Caki2 (cell line): ENCODE measurements at regions not wholly inside any gene's neighbourhood (a gene's known extent, or its start where the extent isn't known, plus 50 kb on each side); places are given as distances from the start of the nearest gene placed in this dataset.

Experiments used
- DNase-seq: peaks from one replicate; pipeline ENCODE4 v3.0.0-alpha.2; 2015; ENCODE audit warnings: low read depth
- in situ Hi-C: cut with HindIII; loops from 2 replicates; pipeline ENCODE4 v1.10.0; 2016; ENCODE audit warnings: low sequenced_read_pairs, low pct_unique_long_range_greater_than_20kb, mixed read lengths

DNA sequence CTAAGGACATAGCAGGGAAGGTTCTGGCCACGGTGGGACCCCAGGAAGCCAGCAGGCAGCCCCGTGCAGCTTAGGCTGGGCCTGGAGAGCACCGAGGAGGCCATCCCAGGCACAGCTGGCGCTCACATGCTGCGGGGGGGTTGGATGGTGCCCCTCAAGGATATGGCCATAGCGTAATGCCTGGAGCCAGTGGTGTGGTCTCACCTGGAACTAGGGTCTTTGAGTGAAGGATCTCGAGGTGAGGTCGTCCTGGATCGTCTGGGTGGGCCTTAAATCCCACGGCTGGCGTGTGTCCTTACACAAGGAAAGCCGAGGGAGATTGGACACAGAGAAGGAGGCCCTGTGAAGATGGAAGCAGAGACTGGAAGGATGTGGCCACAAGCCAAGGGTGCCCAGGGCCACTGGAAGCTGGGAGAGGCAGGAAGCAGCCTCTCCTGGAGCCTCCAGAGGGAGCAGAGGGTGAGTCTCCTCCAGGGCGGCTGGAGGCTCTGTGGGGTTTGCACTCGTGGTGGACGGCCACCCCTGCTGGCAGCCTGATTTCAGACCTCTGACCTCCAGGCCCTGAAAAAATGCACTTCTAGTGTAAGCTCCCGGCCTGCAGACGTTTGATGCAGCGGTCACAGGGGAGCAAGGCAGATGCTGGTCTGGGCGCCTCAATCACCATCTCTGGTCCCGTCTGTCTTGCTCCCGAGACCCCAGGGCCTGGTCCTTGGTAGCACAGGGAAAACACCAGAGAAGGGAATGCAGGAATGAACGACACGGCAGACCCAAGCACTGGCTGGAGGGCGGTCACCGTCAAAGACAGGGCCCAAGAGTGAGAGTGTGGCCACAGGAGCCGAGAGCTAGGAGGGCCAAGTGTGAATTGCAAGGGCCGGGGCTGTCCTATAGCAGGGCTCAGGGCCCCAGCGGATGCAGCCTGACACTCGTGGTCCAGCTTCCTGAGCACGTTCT is 218.6 kb downstream of the KIF26A start:
- in situ Hi-C loops: no loop called here
- no peak for DNase-seq

DNA sequence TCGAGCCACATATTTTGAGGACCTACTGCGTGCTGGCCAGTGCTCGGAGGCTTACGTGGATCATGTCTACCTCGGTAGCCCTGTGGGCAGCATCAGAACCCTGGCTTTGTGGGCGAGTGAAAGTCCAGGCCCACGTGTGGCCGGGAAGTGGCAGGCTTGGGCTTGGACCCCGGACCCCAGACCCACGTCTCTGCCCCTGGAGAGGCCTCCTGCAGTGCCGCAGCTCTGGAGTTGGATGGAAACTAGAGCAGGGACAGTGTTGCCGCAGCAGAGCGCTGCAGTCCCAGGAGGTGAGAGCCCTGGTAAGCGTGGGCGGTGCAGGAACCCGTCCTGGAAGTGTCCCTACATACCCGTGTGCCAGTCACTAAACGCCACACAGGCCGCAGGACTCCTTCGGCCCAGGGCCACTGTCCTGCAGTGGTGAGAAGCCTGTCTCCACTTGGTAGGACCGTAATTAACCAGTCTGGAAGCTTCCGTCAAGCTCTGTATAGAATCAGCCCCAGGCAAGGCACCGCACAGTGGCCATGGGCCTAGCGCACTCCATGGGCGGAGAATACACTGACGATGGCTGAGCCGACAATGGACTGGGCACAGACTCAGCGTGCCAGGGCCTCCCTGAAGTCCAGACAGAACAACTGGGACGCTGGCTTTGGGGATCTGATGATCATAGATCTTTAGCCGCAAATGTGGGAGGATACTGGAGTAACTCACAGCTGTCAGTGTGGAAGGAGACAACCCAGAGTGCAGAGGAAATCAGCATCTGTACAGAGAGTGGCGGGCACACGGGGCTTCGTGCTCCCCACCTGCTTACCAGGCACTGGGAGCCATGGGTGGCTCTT is 219.5 kb downstream of the KIF26A start:
- DNase-seq: no peak
- in situ Hi-C loops: no loop called here

DNA sequence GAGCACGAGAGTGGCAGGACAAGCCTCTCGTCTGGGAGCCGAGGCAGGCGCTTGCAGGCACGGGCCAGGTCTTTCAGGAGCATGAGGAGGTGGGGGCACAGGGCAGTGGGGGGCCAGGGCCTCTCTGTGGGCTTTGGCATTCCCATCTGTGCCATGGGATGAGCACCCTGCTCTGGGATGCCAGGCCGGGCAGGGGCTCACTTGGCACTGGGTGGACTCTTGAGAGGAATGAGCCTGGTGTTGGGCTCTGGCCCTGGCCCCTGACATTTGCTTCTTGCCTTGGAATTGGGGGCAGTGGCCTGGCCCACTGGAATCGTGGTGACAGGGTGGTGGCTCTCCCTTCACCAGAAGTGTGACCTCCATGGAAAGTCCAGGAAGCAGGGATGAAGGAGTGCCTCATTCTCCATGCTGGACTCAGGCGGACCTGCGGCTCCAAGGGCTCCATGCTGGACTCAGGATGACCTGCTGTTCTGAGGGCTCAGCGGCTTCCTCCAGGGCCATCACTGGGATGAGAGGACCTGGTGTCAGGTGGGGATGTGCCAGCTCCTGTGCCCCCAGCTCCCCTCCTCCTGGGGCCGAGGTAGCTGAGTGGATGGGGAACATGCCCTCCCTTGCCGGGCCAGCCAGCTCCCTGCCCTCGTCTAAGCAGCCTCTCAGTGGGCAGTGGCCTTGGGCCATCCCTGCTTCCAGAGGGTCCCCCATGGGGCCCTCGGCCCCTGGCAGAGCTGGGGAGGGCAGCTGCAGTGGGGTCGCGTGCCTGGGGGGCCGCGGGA is 220.3 kb downstream of the KIF26A start:
- no peak for DNase-seq
- in situ Hi-C loops: no loop called here

DNA sequence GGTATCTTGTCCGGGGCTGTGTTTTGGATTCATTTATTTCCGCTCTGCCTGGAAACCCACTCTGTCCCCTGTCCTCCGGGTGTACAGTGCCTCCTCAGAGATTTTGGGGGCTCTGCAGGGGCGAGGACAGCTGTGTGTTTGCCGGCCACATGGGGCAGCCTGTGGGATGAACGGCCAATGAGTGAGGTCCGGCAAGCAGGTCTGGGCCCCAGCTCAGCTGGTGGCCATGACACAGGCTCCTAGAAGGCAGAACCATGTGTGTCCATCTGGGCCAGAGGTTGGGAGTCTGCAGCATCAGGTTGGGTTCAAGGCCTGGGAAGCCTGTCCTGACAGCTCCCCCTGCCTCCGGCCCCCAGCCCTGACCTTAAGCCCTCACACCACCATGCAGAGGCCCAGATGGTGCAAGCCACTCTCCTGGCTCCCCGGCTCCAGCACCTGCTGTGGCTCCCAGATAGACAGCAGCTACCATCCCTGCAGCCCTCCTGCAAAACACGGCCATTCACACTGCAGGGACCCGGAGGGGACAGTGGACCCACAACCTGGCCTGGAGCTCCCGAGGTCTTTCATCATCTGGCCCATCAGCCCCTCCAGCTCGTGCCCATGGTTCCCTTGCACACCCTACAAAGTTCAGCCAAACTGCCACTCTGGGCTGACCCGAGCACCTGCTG is 220.1 kb upstream of the C14orf180 start:
- no peak for DNase-seq
- in situ Hi-C loops: no loop called here

DNA sequence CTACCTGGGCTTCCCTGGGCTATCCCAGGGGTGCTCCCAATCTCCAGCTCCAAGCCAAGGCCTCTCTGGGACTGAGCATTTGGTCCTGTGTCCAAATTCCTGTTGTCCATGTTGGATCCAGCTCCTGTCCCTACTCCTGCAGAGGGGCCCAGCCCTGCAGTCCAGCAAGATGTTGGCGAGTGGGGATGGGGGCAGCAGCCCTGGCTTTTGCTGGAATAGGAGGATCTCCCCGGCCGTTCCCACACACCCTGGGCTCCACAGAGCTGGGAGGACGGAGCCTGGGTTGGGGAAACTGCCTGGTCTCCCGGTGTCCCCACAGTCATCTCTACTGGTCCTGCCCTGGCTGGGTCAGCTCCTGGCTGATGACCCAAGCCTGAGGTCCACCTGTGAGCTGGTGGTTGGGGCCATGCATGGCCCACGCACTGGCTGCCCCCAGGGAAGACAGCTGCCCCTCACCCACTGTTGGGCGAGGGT is 219.6 kb upstream of the C14orf180 start:
- in situ Hi-C loops: no loop called here
- DNase-seq: no peak

DNA sequence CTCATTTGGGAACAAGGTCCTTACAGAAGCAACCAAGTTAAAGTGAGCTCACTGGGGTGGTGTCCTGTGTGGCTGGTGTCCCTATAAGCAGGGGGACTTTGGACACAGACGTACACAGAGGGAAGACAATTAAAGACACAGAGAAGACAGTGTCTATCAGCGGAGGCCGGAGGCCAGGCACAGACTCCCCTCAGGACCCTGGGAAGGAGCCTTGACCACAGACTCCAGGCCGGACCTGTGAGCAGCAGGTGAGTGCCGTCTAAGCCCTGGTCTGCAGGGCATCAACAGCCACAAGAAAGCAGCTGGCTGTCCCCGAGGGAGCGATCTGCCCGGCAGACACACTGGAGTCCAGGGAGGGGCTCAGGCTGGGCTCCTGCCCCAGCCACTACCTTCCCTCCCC is 219.1 kb upstream of the C14orf180 start:
- in situ Hi-C loops: no loop called here
- no peak for DNase-seq

DNA sequence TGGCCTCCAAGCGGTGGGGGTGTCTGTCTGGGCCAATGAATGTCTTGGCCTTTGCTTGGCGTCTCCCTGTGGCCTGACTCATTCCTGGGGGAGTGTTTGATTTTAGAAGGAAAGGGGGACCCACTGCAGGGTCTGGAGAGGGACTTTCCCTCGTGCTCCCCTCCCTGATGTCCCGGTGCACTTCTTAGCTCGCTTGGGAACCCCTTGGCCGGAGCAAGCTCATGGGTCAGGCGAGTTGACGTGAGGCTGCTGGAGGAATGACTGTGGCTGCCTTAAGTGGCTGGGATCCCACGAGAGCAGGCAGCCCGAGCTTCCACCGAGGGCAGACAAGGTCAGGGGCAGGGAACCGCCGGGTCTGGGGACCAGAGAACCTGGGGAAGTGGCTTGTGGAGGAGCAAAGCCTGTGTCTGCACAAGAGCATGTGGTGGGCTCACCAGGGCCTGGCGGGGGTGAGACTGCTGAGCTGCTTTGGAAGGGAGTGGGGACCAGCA is 218.4 kb upstream of the C14orf180 start:
- in situ Hi-C loops: no loop called here
- DNase-seq: no peak

DNA sequence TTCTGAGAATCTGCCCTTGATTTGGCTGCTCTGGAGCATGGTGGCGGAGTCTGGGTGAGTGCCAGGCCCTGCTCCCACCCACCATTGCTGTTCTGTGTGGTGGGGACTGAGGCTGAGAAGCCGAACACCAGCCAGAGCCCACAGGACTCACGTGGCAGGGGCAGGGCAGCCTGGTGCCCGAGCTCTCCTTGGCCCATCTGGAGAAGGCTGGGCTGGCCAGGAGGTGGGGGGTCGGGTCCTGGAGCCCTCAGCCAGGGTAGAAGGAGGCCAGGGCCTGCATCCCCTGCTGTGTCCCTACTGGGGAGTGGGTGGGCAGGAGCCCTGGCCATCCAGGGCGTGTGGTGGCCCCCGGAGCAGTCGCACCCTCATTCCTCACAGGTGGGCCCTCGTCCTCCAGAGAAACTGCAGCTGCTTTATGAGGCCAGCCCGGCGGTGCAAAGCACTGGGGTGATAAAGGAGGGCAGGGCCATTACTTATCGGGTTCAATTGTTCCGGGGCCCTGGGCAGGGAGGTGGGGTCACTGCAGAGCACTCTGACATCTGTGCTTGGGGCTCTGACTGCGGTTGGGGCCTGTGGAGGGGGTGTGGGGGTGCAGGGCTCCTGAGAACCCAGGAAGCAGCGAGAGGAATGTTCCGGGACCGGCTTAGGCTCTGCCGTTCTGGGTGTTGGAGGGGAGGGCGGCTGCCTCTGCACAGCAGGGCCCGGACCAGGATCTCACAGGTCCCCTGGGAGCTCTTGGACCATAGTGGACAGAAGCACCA is 217.5 kb upstream of the C14orf180 start:
- in situ Hi-C loops: no loop called here
- DNase-seq: no peak

DNA sequence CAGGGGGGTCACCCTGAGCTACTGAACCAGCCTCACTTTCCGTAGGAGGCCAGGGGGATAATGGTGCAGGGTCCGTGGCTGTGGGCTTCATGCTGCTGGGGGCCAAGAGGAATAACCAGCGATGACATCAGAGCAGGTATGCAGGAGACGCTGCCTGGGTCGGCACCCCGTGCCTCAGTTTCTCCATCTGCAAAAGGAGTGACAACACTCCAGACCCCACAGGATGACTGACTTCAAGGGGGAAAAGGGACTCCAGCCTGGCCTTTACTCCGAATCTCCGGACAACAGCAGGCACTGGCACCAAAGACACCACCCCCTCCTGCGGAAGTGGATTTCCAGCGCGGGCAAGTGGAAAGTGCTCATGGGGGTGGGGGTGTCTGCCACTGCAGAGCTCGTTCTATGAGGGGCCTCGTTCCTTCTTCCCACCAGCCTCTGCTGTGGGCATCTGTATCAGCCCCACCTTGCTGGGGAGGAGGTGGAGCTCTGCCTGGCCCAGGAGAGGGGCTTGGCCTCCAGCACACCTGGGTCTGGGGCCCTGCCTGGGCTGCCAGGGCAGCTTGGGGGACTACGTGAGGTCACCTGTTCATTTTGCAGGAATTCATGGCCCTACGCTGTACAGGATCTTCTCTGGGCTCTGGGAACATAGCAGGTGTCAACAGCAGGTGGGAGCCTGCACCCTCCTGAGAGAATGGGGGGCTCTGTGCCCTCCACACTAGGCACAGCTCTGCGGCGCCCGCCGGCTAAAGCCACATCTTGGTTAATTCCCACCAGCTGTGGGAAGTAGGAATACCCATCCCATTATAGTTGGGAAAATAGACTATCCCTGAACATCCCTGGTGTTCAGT is 216.6 kb upstream of the C14orf180 start:
- in situ Hi-C loops: no loop called here
- no peak for DNase-seq

DNA sequence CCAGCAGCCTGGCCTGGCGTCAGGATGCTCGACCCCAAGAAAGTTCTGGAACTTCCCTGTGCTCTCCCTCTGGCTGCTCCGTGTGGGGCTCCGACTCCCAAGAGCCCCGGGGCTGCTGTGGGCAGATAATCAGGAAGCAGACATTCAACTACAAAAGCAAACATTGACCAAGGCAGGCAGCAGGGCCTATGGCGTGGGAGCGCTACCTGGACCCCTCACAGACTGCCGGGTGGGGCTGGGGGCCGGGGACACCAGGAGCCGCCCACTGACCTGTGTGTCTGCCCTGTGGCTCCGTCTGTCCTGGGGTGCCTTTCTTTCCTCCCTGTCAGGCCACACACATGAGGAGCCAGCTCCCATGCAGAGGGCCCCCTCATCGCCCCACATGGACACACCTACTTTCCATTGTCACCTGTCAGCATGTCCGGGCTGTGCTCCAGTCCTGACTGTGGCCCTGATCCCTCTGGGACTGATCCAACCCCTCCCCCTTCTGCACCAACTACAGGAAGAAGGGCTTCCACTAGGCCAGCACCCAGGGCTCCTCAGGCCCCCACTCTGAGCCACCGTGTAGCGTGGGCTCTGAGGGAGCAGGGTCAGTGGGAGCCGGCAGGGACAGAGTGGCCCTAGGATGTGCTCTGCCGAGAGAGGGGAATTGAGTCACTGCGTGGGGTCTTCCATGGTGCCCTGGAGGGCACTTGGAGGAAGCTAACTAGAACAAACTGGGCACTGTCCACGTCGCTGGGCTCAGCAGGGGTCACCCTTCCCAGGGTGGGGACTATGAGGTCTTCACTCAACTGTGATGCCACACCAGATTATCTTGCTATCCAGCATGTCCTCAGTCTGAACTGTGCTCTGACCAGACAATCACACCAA is 215.4 kb upstream of the C14orf180 start:
- no peak for DNase-seq
- in situ Hi-C loops: no loop called here

DNA sequence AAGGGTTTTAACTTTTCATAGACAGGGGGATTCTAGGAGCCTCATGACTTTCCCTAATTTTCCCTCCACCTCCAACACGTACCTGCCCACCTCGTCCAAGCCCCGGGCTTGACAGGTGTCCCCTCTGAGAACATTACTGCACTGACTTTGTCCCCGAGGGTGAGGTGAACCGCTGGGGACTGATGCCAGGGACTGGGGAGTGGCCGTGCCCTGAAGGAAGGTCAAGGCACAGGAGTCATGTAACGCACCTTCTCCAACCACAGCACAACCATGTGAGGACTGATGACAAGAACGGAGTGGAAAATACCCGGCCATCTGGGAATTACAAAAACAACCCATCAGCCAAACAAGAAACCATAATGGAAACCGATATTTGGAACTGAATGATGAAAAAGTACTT is 214.7 kb upstream of the C14orf180 start:
- no peak for DNase-seq
- in situ Hi-C loops: no loop called here

DNA sequence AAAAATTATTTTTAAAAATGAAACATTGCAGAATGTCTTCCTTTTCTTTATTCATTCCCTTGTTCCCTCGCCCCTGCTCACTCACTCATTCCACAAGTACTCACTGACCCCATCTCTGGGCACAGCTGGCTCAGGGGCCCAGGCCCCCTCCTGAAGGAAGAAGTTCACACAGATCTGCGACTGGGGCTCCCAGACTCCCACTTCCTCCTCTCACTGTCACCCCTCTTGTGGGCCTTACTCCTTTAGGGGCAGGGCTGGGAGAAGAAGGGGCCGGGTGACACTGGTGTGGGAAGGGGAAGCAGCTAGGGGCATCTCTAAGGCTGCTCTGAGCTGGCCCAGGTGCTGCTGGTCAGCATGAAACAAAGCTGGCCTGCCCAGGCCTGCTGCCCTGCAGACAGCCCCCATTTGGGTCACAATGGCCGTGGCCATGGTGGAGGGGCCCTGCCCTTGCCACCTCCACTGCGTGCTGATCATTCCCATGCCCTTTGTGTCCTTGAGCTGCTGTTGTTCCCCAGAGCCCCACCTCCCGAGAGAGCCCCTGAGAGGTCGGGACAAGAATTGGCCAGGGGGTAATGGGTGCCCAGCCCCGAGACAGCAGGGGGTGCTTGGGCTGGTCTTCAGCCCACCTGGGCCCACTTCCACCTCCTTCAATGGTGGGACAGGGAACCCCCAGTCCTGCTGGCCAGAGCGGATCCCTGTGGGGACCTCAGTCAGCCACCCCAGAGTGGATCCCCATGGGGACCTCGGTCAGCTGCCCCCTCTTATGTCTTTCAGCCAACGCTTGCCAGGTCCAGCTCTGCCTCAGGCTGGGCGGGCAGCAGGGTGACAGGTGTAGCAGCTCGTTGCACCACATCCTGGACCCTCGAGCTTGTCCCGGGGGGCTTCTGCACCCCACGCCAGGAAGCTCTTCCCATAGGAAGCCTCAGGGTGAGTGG is 212.4 kb upstream of the C14orf180 start:
- DNase-seq: no peak
- in situ Hi-C loops: no loop called here

DNA sequence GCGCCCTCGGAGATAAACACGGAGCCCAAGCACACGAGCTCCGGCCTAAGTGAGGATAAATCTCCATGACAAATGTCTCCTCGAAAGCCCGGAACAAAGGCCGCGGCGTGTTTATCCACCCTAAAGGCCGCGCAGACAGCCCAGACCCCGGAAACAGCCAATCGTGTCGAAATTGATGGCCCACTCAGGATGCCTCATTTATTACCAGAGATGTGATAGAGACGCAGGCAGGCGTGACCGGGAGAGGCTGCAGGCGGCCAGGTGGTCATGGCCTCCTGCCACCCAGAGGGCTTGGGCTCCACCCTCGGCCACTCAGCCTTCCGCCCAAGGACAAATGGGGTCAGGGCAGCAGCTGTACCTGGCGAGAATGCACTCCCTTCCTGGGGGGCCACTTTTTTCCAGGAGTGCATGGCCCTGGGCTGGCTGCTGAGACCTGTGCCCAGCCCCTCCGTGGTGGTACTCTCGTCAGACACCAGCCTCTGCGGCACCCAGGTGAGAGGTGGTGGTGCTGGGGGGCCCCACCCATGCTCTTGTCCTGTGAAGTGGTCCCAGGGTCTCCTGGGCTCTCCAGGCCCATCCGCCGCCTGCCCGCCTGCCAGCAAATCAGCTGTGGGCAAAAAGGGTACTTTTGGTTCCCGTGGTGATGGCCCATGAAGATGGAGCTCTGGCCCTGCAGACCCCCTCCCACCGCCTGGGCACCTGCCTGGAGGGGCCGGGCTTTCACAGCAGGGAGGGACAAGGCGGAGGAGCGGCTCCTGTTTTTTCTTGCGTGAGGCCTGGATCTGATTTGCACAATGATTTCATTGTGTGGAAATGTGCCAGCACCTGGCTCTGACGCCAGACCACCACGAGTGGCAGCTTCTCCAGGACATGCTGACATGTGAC is 211.5 kb upstream of the C14orf180 start:
- DNase-seq: no peak
- in situ Hi-C loops: no loop called here

DNA sequence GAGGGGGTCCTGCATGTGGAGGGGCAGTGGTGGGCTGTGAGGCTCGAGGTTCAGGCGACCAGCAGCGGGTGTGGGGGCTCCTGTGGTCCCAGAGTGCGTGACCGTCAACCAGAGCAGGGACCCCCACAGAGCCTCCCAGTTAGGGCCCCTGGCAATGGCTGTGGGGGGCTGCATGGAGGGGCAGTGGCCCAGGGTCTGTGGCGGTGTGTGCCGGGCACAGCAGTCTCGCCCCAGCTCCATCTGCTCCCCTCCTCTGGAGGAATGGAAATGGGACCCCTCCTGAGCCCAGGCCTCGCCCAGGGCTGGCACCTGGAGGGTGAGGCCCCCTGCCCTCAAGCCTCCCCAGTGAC is 210.8 kb upstream of the C14orf180 start:
- in situ Hi-C loops: no loop called here
- no peak for DNase-seq
